SK-N-SH treated with all-trans-retinoic acid at 6 μM for 48 hours (cell line): ENCODE measurements at regions not wholly inside any gene's neighbourhood (a gene's known extent, or its start where the extent isn't known, plus 50 kb on each side); places are given as distances from the start of the nearest gene placed in this dataset.

Source experiments
- ATAC-seq: fragments of 200-7000 bp; cut with Tn5 transposase; 3 replicates; pipeline ENCODE4 v1.9.1; 2020; ENCODE audit warnings: mild to moderate bottlenecking, moderate library complexity
- ARNTL ChIP-seq: fragments of 450-650 bp; formaldehyde crosslinking; IDR thresholded peaks from 2 replicates; pipeline ENCODE4 v1.5.0; 2020; ENCODE audit warnings: low read depth, mild to moderate bottlenecking, moderate library complexity, borderline replicate concordance
- BACH2 ChIP-seq: fragments of 250-450 bp; sonication (Bioruptor Pico); IDR thresholded peaks from 2 replicates; pipeline ENCODE4 v1.9.0; 2021; ENCODE audit warnings: mild to moderate bottlenecking, borderline replicate concordance
- CSDC2 ChIP-seq: fragments of 250-450 bp; sonication (Bioruptor Pico); IDR thresholded peaks from 2 replicates; pipeline ENCODE4 v1.5.0; 2020; ENCODE audit warnings: mild to moderate bottlenecking, moderate library complexity
- ESRRG ChIP-seq: fragments of 250-450 bp; sonication (Bioruptor Pico); IDR thresholded peaks from 2 replicates; pipeline ENCODE4 v1.6.1; 2021; ENCODE audit warnings: mild to moderate bottlenecking
- GLIS3 ChIP-seq: fragments of 250-450 bp; sonication (Bioruptor Pico); IDR thresholded peaks from 2 replicates; pipeline ENCODE4 v1.5.0; 2020; ENCODE audit warnings: mild to moderate bottlenecking, moderate library complexity
- ISL1 ChIP-seq: fragments of 250-450 bp; sonication (Bioruptor Pico); IDR thresholded peaks from 2 replicates; pipeline ENCODE4 v2.1.2; 2022; ENCODE audit warnings: mild to moderate bottlenecking, moderate library complexity
- OSR1 ChIP-seq: fragments of 250-450 bp; sonication (Bioruptor Pico); IDR thresholded peaks from 2 replicates; pipeline ENCODE4 v1.8.0; 2022; ENCODE audit warnings: moderate library complexity, mild to moderate bottlenecking, inconsistent platforms
- PPARA ChIP-seq: fragments of 250-450 bp; sonication (Bioruptor Pico); IDR thresholded peaks from 2 replicates; pipeline ENCODE4 v1.5.0; 2020; ENCODE audit warnings: mild to moderate bottlenecking, borderline replicate concordance
- RARB ChIP-seq: fragments of 250-450 bp; sonication (Bioruptor Pico); IDR thresholded peaks from 2 replicates; pipeline ENCODE4 v1.8.0; 2021; ENCODE audit warnings: mild to moderate bottlenecking, moderate library complexity
- SNAI2 ChIP-seq: fragments of 250-450 bp; sonication (Bioruptor Pico); IDR thresholded peaks from 2 replicates; pipeline ENCODE4 v1.5.0; 2020; ENCODE audit warnings: mild to moderate bottlenecking, moderate library complexity
- TCF4 ChIP-seq: fragments of 250-450 bp; sonication (Bioruptor Pico); IDR thresholded peaks from 2 replicates; pipeline ENCODE4 v1.8.0; 2021; ENCODE audit warnings: mild to moderate bottlenecking, moderate library complexity, borderline replicate concordance
- TOX ChIP-seq: fragments of 250-450 bp; sonication (Bioruptor Pico); IDR thresholded peaks from 2 replicates; pipeline ENCODE4 v1.8.0; 2021; ENCODE audit warnings: mild to moderate bottlenecking, moderate library complexity, borderline replicate concordance
- ZC3H10 ChIP-seq: fragments of 250-450 bp; sonication (Bioruptor Pico); IDR thresholded peaks from 2 replicates; pipeline ENCODE4 v1.5.1; 2021; ENCODE audit warnings: mild to moderate bottlenecking, moderate library complexity
- ZFP30 ChIP-seq: fragments of 450-650 bp; formaldehyde crosslinking; IDR thresholded peaks from 2 replicates; pipeline ENCODE4 v1.5.0; 2022; ENCODE audit warnings: mild to moderate bottlenecking, moderate library complexity
- ZNF565 ChIP-seq: fragments of 450-650 bp; formaldehyde crosslinking; conservative IDR thresholded peaks from 2 replicates; pipeline ENCODE4 v1.5.0; 2020; ENCODE audit warnings: low read depth, mild to moderate bottlenecking, moderate library complexity
- ZNF70 ChIP-seq: fragments of 450-650 bp; formaldehyde crosslinking; IDR thresholded peaks from 2 replicates; pipeline ENCODE4 v1.5.0; 2020; ENCODE audit warnings: mild to moderate bottlenecking, moderate library complexity
- ZNF8 ChIP-seq: fragments of 450-650 bp; formaldehyde crosslinking; IDR thresholded peaks from 2 replicates; pipeline ENCODE4 v1.5.0; 2020; ENCODE audit warnings: mild to moderate bottlenecking, moderate library complexity
- TF ChIP-seq, protein P1 (sequence below): fragments of 250-450 bp; sonication (Bioruptor Pico); IDR thresholded peaks from 2 replicates; pipeline ENCODE4 v1.5.0; 2020; ENCODE audit warnings: mild to moderate bottlenecking, moderate library complexity
- TF ChIP-seq, protein P2 (sequence below): fragments of 250-450 bp; sonication (Bioruptor Pico); IDR thresholded peaks from 2 replicates; pipeline ENCODE4 v1.5.1; 2020; ENCODE audit warnings: low read depth, mild to moderate bottlenecking, moderate library complexity
- TF ChIP-seq, protein P3 (sequence below): fragments of 250-450 bp; sonication (Bioruptor Pico); IDR thresholded peaks from 2 replicates; pipeline ENCODE4 v1.8.0; 2021; ENCODE audit warnings: low read depth, mild to moderate bottlenecking, moderate library complexity, borderline replicate concordance
- TF ChIP-seq, protein P4 (sequence below): fragments of 250-450 bp; sonication (Bioruptor Pico); IDR thresholded peaks from 2 replicates; pipeline ENCODE4 v1.8.0; 2020; ENCODE audit warnings: mild to moderate bottlenecking, moderate library complexity, borderline replicate concordance
- TF ChIP-seq, protein P5 (sequence below): fragments of 250-450 bp; sonication (Bioruptor Pico); IDR thresholded peaks from 2 replicates; pipeline ENCODE4 v1.5.1; 2021; ENCODE audit warnings: mild to moderate bottlenecking, moderate library complexity

DNA sequence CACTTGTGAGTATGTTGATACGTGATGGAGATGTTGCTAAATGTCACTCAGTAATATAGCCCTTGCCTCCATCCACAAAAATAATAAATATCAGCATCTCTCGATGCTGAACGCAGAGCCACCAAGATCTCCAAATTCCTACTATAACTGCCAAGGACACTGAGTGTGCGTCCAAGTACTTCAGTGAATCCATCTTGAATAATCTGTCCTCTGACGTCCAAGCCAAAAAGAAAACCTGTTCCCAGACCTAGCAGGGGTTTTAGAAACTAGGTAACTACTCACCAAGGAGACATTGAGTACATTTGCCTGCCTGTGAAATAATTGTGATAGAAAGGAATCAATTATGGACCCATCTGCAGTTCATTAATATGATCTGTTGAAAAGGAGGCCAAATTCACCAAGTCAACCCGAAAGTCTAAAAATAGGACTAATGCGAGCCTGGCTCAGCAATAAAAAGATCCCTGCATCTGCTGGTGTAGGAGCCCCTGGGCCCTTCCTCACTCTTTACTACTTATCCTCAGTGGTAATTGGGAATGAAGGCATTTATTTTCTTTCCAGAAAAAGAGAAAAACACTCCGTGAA is 226.9 kb upstream of the IRF2BP2 start:
- TF ChIP-seq, protein P1, sequence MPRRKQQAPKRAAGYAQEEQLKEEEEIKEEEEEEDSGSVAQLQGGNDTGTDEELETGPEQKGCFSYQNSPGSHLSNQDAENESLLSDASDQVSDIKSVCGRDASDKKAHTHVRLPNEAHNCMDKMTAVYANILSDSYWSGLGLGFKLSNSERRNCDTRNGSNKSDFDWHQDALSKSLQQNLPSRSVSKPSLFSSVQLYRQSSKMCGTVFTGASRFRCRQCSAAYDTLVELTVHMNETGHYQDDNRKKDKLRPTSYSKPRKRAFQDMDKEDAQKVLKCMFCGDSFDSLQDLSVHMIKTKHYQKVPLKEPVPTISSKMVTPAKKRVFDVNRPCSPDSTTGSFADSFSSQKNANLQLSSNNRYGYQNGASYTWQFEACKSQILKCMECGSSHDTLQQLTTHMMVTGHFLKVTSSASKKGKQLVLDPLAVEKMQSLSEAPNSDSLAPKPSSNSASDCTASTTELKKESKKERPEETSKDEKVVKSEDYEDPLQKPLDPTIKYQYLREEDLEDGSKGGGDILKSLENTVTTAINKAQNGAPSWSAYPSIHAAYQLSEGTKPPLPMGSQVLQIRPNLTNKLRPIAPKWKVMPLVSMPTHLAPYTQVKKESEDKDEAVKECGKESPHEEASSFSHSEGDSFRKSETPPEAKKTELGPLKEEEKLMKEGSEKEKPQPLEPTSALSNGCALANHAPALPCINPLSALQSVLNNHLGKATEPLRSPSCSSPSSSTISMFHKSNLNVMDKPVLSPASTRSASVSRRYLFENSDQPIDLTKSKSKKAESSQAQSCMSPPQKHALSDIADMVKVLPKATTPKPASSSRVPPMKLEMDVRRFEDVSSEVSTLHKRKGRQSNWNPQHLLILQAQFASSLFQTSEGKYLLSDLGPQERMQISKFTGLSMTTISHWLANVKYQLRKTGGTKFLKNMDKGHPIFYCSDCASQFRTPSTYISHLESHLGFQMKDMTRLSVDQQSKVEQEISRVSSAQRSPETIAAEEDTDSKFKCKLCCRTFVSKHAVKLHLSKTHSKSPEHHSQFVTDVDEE (CRISPR knock-in tag): no peak
- TF ChIP-seq, protein P2, sequence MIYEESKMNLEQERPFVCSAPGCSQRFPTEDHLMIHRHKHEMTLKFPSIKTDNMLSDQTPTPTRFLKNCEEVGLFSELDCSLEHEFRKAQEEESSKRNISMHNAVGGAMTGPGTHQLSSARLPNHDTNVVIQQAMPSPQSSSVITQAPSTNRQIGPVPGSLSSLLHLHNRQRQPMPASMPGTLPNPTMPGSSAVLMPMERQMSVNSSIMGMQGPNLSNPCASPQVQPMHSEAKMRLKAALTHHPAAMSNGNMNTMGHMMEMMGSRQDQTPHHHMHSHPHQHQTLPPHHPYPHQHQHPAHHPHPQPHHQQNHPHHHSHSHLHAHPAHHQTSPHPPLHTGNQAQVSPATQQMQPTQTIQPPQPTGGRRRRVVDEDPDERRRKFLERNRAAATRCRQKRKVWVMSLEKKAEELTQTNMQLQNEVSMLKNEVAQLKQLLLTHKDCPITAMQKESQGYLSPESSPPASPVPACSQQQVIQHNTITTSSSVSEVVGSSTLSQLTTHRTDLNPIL (CRISPR knock-in tag): no peak
- TF ChIP-seq ZC3H10 (CRISPR knock-in tag) (no peak), ZNF70 (CRISPR knock-in tag) (no peak), TCF4 (CRISPR knock-in tag) (no peak), PPARA (CRISPR knock-in tag) (no peak), ZNF8 (CRISPR knock-in tag) (no peak), OSR1 (CRISPR knock-in tag) (no peak), ZNF565 (no peak), CSDC2 (CRISPR knock-in tag) (no peak), GLIS3 (CRISPR knock-in tag) (no peak), RARB (CRISPR knock-in tag) (no peak), ESRRG (CRISPR knock-in tag) (no peak), BACH2 (CRISPR knock-in tag) (no peak), SNAI2 (CRISPR knock-in tag) (no peak), ISL1 (CRISPR knock-in tag) (no peak), TOX (CRISPR knock-in tag) (no peak)
- TF ChIP-seq, protein P3, sequence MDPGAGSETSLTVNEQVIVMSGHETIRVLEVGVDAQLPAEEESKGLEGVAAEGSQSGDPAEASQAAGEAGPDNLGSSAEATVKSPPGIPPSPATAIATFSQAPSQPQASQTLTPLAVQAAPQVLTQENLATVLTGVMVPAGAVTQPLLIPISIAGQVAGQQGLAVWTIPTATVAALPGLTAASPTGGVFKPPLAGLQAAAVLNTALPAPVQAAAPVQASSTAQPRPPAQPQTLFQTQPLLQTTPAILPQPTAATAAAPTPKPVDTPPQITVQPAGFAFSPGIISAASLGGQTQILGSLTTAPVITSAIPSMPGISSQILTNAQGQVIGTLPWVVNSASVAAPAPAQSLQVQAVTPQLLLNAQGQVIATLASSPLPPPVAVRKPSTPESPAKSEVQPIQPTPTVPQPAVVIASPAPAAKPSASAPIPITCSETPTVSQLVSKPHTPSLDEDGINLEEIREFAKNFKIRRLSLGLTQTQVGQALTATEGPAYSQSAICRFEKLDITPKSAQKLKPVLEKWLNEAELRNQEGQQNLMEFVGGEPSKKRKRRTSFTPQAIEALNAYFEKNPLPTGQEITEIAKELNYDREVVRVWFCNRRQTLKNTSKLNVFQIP (CRISPR knock-in tag): no peak
- TF ChIP-seq, protein P4, sequence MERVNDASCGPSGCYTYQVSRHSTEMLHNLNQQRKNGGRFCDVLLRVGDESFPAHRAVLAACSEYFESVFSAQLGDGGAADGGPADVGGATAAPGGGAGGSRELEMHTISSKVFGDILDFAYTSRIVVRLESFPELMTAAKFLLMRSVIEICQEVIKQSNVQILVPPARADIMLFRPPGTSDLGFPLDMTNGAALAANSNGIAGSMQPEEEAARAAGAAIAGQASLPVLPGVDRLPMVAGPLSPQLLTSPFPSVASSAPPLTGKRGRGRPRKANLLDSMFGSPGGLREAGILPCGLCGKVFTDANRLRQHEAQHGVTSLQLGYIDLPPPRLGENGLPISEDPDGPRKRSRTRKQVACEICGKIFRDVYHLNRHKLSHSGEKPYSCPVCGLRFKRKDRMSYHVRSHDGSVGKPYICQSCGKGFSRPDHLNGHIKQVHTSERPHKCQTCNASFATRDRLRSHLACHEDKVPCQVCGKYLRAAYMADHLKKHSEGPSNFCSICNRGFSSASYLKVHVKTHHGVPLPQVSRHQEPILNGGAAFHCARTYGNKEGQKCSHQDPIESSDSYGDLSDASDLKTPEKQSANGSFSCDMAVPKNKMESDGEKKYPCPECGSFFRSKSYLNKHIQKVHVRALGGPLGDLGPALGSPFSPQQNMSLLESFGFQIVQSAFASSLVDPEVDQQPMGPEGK (CRISPR knock-in tag): no peak
- TF ChIP-seq, protein P5, sequence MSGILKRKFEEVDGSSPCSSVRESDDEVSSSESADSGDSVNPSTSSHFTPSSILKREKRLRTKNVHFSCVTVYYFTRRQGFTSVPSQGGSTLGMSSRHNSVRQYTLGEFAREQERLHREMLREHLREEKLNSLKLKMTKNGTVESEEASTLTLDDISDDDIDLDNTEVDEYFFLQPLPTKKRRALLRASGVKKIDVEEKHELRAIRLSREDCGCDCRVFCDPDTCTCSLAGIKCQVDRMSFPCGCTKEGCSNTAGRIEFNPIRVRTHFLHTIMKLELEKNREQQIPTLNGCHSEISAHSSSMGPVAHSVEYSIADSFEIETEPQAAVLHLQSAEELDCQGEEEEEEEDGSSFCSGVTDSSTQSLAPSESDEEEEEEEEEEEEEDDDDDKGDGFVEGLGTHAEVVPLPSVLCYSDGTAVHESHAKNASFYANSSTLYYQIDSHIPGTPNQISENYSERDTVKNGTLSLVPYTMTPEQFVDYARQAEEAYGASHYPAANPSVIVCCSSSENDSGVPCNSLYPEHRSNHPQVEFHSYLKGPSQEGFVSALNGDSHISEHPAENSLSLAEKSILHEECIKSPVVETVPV (CRISPR knock-in tag): no peak

DNA sequence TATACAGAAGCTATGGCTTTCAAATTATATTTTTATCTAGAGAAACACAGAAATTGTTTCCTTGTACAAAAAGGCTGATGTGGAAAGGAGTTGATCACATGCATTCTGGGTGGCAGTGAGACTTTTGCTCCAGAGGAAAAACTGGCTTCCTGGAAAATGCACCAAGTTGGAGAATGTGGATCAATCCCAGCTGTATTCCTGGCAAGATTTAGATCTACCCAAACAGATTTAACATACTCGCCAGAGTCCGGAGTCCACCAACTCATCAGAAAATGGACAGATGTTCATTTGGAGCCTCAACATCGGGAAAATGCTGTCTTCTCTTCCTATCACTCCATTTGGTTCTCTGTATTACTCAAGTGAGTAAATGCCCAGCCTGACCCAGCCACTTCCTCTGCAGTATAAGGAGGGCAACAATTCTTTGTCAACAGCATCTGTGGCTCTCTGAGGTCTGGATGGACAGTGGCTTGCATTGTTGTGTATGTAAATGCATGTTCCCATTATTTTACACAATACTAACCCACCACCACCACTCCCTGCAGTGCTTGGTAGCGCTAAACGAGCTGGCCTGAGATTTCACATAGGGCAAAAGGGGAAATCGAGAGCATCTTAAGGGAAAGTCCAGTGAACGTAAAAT is 226.2 kb upstream of the IRF2BP2 start:
- TF ChIP-seq BACH2 (CRISPR knock-in tag): no peak
- TF ChIP-seq, protein P1 (CRISPR knock-in tag): no peak
- no peak for TF ChIP-seq ARNTL (CRISPR knock-in tag)
- no peak for TF ChIP-seq SNAI2 (CRISPR knock-in tag)
- TF ChIP-seq RARB (CRISPR knock-in tag): no peak
- no peak for TF ChIP-seq ZNF8 (CRISPR knock-in tag)
- no peak for TF ChIP-seq ZFP30
- TF ChIP-seq, protein P2 (CRISPR knock-in tag): no peak
- ATAC-seq: no peak

More for the DNA sequence above, 226.9 kb upstream of the IRF2BP2 start:
- ATAC-seq: peak; percentile 35; the same call in 1 of the 3 replicates
